ENCODE measurements at regions not wholly inside any gene's neighbourhood (a gene's known extent, or its start where the extent isn't known, plus 50 kb on each side); places are given as distances from the start of the nearest gene placed in this dataset.

DNA sequence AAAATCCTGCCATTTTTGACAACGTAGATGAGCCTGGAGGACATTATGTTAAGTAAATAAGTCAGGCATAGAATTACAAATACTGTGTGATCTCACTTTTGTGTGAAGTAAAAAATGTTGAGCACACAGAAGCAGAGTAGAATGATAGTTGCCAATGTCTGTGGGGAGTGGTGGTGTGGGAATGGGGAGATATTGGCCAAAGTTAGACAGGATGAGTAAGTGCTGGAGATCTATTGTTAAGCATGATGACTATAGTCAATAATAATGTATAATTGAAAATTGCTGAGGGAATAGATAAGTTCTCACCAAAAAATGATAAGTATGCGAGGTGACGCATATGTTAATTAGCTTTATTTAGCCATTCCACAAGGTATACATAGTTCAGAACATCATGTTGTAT lies 92.0 kb downstream of the GPR85 start:
- TF ChIP-seq, protein P1, sequence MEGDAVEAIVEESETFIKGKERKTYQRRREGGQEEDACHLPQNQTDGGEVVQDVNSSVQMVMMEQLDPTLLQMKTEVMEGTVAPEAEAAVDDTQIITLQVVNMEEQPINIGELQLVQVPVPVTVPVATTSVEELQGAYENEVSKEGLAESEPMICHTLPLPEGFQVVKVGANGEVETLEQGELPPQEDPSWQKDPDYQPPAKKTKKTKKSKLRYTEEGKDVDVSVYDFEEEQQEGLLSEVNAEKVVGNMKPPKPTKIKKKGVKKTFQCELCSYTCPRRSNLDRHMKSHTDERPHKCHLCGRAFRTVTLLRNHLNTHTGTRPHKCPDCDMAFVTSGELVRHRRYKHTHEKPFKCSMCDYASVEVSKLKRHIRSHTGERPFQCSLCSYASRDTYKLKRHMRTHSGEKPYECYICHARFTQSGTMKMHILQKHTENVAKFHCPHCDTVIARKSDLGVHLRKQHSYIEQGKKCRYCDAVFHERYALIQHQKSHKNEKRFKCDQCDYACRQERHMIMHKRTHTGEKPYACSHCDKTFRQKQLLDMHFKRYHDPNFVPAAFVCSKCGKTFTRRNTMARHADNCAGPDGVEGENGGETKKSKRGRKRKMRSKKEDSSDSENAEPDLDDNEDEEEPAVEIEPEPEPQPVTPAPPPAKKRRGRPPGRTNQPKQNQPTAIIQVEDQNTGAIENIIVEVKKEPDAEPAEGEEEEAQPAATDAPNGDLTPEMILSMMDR (conservative IDR thresholded peaks at IDR 0.05; ENCODE audit: low read depth) = no peak
- DNase-seq (ENCODE audit: low spot score) = no peak
- no peak overlapping the region for H3K27ac ChIP-seq
- CTCF ChIA-PET = no interaction called here
- POLR2A ChIA-PET (ENCODE audit: low non-redundant PET) = no interaction called here

DNA sequence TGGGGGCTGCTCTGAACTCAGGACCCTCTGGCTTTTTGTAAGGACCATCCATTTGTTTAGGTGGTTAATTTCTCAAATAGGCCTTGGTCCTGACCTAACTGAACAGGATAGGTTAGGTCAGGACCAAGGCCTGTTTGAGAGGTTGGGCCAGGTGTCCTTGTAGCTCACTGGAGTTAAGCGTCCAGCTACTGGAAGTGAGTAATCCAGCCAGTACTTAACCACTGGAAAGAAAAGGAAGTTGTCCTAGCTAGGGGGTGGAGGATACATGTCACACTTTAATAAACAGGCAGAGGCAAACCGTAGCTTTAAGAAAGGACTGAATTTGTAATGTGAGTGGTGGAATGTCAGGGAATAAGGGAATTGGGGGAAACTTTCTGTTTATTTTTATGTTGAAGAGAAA lies 96.0 kb downstream of the GPR85 start:
- H3K27ac ChIP-seq = no peak overlapping the region
- CTCF ChIA-PET = interaction anchor here (0.7 kb wide), 1 partner anchor 1210 kb away, joined by 3 read pairs; no protein-coding TSS in a partner anchor
- TF ChIP-seq, protein P1 (conservative IDR thresholded peaks at IDR 0.05; ENCODE audit: low read depth) = no peak
- POLR2A ChIA-PET (ENCODE audit: low non-redundant PET) = no interaction called here
- DNase-seq (ENCODE audit: low spot score) = no peak

DNA sequence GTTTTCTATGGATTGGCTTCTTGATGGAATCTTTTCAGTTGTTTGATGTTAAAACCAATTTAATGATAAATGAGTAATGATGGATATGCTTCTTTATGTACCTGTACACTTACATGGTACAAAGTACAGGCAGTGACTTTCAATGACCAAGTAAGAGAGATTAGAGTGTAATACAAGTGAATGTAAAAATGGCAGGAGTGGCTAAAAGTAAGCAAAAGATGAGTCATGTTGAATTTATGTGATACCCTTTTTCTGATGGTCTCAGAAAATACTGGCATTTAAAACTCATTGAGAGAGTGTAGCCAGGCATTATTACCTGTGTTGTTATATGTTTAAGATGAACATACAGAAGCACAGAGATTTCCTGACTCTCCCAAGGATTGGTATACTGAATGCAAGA lies 97.1 kb downstream of the GPR85 start:
- DNase-seq (ENCODE audit: low spot score) = no peak
- no peak overlapping the region for H3K27ac ChIP-seq
- ChIA-PET POLR2A (ENCODE audit: low non-redundant PET) (no interaction called here), CTCF (no interaction called here)
- TF ChIP-seq, protein P1 (conservative IDR thresholded peaks at IDR 0.05; ENCODE audit: low read depth) = no peak

DNA sequence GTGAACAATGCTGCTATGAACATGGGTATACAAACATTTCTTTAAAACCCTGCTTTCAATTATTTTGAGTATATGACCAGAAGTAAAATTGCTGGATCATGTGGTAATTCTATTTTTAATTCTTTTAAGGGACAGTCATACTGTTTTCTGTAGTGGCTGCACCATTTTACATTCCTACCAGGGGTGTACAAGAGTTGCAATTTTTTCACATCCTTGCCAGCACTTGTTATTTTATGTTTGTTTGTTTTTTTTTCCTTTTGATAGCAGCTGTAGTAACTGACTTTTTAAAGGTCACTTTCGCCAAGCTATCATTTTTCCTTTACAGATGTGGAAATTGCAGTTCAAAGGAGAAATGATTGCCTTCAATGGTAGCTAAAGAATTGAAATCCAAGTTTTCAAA lies 99.5 kb downstream of the GPR85 start:
- CTCF ChIA-PET = interaction anchor here (0.6 kb wide), 1 partner anchor 345 kb away, joined by 3 read pairs; no protein-coding TSS in a partner anchor
- POLR2A ChIA-PET (ENCODE audit: low non-redundant PET) = no interaction called here
- DNase-seq (ENCODE audit: low spot score) = no peak

DNA sequence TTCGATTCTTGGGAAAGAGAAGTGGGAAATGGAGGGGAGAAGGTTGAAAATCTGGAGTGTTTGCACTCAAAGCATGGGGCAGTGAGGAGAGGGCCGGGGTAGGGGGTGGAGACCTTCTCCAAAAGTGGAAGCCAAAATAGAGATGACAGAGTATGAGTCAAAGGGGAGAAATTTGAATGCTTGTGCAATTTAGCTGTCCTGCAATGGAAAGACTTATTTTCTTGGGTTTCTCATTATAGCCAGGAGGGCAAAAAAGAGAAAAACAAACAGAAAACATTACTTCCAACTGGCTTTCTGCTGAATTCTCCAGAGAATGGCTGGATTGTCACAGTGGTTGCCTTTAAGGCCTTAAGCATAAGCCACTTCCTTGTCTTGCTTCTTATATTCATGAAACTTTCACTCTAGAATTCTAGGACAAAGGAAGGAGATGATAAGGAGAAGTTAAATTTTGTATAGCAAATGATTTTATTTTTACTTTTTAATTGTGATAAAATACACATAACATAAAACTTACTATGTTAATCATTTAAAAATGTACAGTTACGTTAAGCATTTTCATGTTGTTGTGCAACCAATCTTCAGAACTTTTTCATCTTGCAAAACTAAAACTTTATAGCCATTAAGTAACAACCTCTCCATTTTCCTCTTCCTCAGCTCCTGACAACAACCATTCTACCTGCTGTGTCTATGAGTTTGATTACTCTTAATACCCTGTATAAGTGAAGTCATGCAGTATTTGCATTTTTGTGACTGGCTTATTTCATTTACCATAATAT lies 100.2 kb downstream of the GPR85 start:
- TF ChIP-seq, protein P1 (conservative IDR thresholded peaks at IDR 0.05; ENCODE audit: low read depth) = no peak
- CTCF ChIA-PET = no interaction called here

More for the DNA sequence above, 99.5 kb downstream of the GPR85 start:
- H3K27ac ChIP-seq = no peak overlapping the region
- TF ChIP-seq, protein P1 (conservative IDR thresholded peaks at IDR 0.05; ENCODE audit: low read depth) = no peak

DNA sequence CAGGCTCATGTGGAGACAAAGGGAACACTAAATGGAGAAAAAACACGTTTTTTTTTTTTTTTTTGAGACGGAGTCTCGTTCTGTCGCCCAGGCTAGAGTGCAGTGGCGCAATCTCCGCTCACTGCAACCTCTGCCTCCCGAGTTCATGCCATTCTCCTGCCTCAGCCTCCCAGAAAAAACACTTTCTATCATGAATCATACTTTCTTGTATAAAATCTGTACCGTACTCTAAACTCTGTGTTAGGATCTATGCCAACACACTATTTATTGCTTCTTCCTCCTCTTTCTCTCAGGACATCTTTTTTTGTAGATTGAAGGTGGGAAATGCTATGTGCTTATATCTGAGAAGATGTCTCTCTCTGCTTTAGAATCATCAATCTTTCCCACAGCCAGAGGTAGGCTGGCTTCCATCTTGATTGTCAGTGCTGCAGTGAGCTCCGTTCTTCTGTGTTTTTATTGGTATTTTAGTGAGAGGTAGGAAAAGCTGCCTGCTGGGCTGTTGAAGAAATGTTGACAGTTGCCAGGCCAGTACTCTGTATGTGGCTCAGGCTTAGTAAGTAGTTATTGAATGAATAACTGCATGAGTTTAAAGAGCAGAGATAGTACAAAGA lies 101.1 kb downstream of the GPR85 start:
- CTCF ChIA-PET = no interaction called here
- POLR2A ChIA-PET (ENCODE audit: low non-redundant PET) = no interaction called here
- no peak for DNase-seq (ENCODE audit: low spot score)
- TF ChIP-seq, protein P1 (conservative IDR thresholded peaks at IDR 0.05; ENCODE audit: low read depth) = no peak
- no peak overlapping the region for H3K27ac ChIP-seq

More for the DNA sequence above, 100.2 kb downstream of the GPR85 start:
- H3K27ac ChIP-seq = no peak overlapping the region
- DNase-seq (ENCODE audit: low spot score) = no peak
- POLR2A ChIA-PET (ENCODE audit: low non-redundant PET) = no interaction called here

Data from RWPE1 (cell line).